B cell (primary cell): ENCODE measurements at regions not wholly inside any gene's neighbourhood (a gene's known extent, or its start where the extent isn't known, plus 50 kb on each side); places are given as distances from the start of the nearest gene placed in this dataset.

Experiments used
- ATAC-seq: fragments of 200-7000 bp; cut with Tn5 transposase; one replicate; pipeline ENCODE4 v1.10.0; 2021; ENCODE audit warnings: low read depth, mild to moderate bottlenecking, moderate number of reproducible peaks, moderate library complexity
- CTCF ChIA-PET: fragments of 350-600 bp; sonication (Branson Sonifier 250); formaldehyde crosslinking; loops from one replicate; lab custom pipeline; 2021; ENCODE audit warnings: antibody characterized with exemption, inconsistent platforms; lab: Charles Lee
- POLR2A ChIA-PET: fragments of 350-600 bp; sonication (Branson Sonifier 250); formaldehyde crosslinking; loops from one replicate; lab custom pipeline; 2021; ENCODE audit warnings: antibody characterized with exemption; lab: Charles Lee
- DNase-seq: peaks from one replicate; pipeline ENCODE4 v3.0.0; 2013
- H2AFZ ChIP-seq: 2 replicates; pipeline ENCODE4 v1.6.1; 2012; ENCODE audit warnings: mild to moderate bottlenecking, low read depth, low read length; ENCODE audit not compliant: insufficient read depth, poor library complexity, severe bottlenecking
- H3K27ac ChIP-seq, 2 donors: 1 replicate in 1 of 2; 2 replicates in 1 of 2; pipeline ENCODE4 v1.5.1; 2012 to 2013; ENCODE audit warnings: low read length in 2 of 2, mild to moderate bottlenecking in 2 of 2, moderate library complexity in 1 of 2
- H3K27me3 ChIP-seq, 4 experiments: fragments of 200-600 bp in 1 of 4; sonication (generic) in 1 of 4; replicated peaks in 1 of 4; 1 replicate in 2 of 4; 2 replicates in 2 of 4; pipeline versions ENCODE4 v1.6.1 to v1.7.0; 2013 to 2016; ENCODE audit warnings: low read length in 3 of 4, mild to moderate bottlenecking in 2 of 4, mixed read lengths in 1 of 4, moderate library complexity in 1 of 4; ENCODE audit not compliant: insufficient read depth in 4 of 4, control insufficient read depth in 3 of 4; ENCODE audit errors: control extremely low read depth in 1 of 4
- H3K36me3 ChIP-seq, 2 experiments: replicated peaks in 1 of 2; 1 replicate in 1 of 2; 2 replicates in 1 of 2; pipeline versions ENCODE4 v1.6.1 to v1.7.1; 2013; ENCODE audit warnings: low read length in 1 of 2; ENCODE audit not compliant: insufficient read depth in 2 of 2, control insufficient read depth in 1 of 2; ENCODE audit errors: control extremely low read depth in 1 of 2, extremely low read depth in 1 of 2
- H3K4me1 ChIP-seq, 2 donors: fragments of 200-600 bp in 1 of 2; sonication (generic) in 1 of 2; 1 replicate in 1 of 2; 2 replicates in 1 of 2; pipeline versions ENCODE4 v1.5.1 to v1.6.1; 2013 to 2017; ENCODE audit warnings: low read length in 2 of 2; ENCODE audit not compliant: control insufficient read depth in 2 of 2, insufficient read depth in 2 of 2
- H3K4me2 ChIP-seq: replicated peaks from 2 replicates; pipeline ENCODE3; 2012; ENCODE audit warnings: mild to moderate bottlenecking, low read depth, low read length; ENCODE audit not compliant: poor library complexity, severe bottlenecking
- H3K4me3 ChIP-seq, 5 experiments: fragments of 200-600 bp in 1 of 5; sonication (generic) in 1 of 5; 1 replicate in 3 of 5; 2 replicates in 2 of 5; pipeline versions ENCODE4 v1.5.1 to v1.7.0; 2011 to 2016; ENCODE audit warnings: low read length in 4 of 5, mild to moderate bottlenecking in 4 of 5, low read depth in 2 of 5, control low read depth in 1 of 5, moderate library complexity in 1 of 5; ENCODE audit not compliant: insufficient read depth in 1 of 5; ENCODE audit errors: control extremely low read depth in 1 of 5, extremely low read depth in 1 of 5
- H3K79me2 ChIP-seq: fragments of 200-600 bp; sonication (generic); one replicate; pipeline ENCODE4 v1.6.0; 2016; ENCODE audit warnings: low read length; ENCODE audit not compliant: control insufficient read depth, insufficient read depth
- H3K9ac ChIP-seq: fragments of 200-600 bp; sonication (generic); 2 replicates; pipeline ENCODE4 v1.6.1; 2017; ENCODE audit warnings: mild to moderate bottlenecking, low read length, moderate library complexity
- H3K9me3 ChIP-seq, 3 donors: one replicate each; pipeline versions ENCODE4 v1.6.1 to v1.7.1; 2013; ENCODE audit warnings: low read length in 2 of 3; ENCODE audit not compliant: control insufficient read depth in 2 of 3, insufficient read depth in 1 of 3; ENCODE audit errors: control extremely low read depth in 1 of 3
- H4K20me1 ChIP-seq: 2 replicates; pipeline ENCODE4 v1.6.0; 2012; ENCODE audit warnings: mild to moderate bottlenecking, low read length; ENCODE audit not compliant: insufficient read depth, control insufficient read depth, poor library complexity, severe bottlenecking
- H3K27ac Mint-ChIP-seq: one replicate; pipeline ENCODE4 v1.8.0; 2021; ENCODE audit warnings: mixed read lengths
- H3K27me3 Mint-ChIP-seq: one replicate; pipeline ENCODE4 v1.8.0; 2021; ENCODE audit warnings: mixed read lengths
- H3K4me1 Mint-ChIP-seq: one replicate; pipeline ENCODE4 v1.8.0; 2021; ENCODE audit warnings: mixed read lengths
- H3K4me3 Mint-ChIP-seq: one replicate; pipeline ENCODE4 v1.8.0; 2021; ENCODE audit warnings: mixed read lengths
- H3K9me3 Mint-ChIP-seq: one replicate; pipeline ENCODE4 v1.8.0; 2022; ENCODE audit warnings: mixed read lengths; ENCODE audit not compliant: insufficient read depth
- EZH2 ChIP-seq: IDR thresholded peaks from 2 replicates; pipeline ENCODE4 v1.6.1; 2012; ENCODE audit warnings: borderline replicate concordance, low read depth, mild to moderate bottlenecking, moderate library complexity, low read length; ENCODE audit not compliant: insufficient read depth, poor library complexity, severe bottlenecking
- WGBS: methylation state at CpG from one replicate; pipeline ENCODE4 v1.1.5; 2013; ENCODE audit warnings: missing lambda C conversion rate; ENCODE audit not compliant: insufficient coverage; 5-methylcytosine and 5-hydroxymethylcytosine counted together
- intact Hi-C: fragments of 100-400 bp; cut with micrococcal nuclease; formaldehyde crosslinking; loops from one replicate; pipeline ENCODE4 v1.10.0; 2022
- TF ChIP-seq, protein P1 (sequence below): fragments of 200-600 bp; IDR thresholded peaks from one replicate; pipeline ENCODE4 v1.8.0; 2022; ENCODE audit warnings: antibody characterized with exemption, mild to moderate bottlenecking

DNA sequence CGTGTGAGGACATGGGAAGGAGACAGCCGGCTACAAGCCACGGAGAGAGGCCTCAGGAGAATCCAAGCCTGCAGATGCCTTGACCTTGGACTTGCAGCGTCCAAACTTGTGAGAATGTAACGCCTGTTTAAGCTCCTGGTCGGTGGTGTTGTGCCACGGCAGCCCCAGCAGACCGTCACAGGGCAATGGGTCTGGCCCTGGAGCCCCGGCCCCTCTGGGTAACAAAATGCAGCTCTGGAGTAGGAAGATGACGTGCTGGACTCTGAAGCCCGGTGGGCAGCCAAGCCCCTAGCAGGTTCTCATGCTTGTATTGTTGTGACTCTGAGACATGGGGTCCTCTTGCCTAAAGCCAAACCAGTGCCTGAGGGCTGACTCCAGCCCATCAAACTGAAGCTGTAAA, 174.7 kb downstream of the IRX2 start:
- no peaks in the 10 kb centered on the region for H3K27me3 Mint-ChIP-seq
- H3K4me1 Mint-ChIP-seq, result no peaks in the 10 kb centered on the region
- Histone ChIP-seq H3K4me2 (no peak overlapping the region), H3K4me3 (no peak overlapping the region), H3K9ac (no peak overlapping the region), H4K20me1 (no peaks in the 10 kb centered on the region), H3K27me3 (no peaks in the 10 kb centered on the region), H3K27ac (no peak overlapping the region), H3K36me3 (no peaks in the 10 kb centered on the region), H3K79me2 (no peaks in the 10 kb centered on the region), H3K9me3 (peaks cover 0 to 26% (median 0%) of the 10 kb centered on the region in 3 donors), H2AFZ (no peak overlapping the region), H3K4me1 (no peaks in the 10 kb centered on the region)
- intact Hi-C loops, result no loop called here
- DNase-seq, result no peak
- WGBS, result 76% methylated on average over 11 of the region's 11 CpGs
- POLR2A ChIA-PET, result no interaction called here
- no peak for ATAC-seq
- no peak overlapping the region for H3K27ac Mint-ChIP-seq
- CTCF ChIA-PET, result no interaction called here
- no peak overlapping the region for H3K4me3 Mint-ChIP-seq
- H3K9me3 Mint-ChIP-seq, result no peaks in the 10 kb centered on the region
- TF ChIP-seq EZH2, result no peak
- TF ChIP-seq, protein P1, sequence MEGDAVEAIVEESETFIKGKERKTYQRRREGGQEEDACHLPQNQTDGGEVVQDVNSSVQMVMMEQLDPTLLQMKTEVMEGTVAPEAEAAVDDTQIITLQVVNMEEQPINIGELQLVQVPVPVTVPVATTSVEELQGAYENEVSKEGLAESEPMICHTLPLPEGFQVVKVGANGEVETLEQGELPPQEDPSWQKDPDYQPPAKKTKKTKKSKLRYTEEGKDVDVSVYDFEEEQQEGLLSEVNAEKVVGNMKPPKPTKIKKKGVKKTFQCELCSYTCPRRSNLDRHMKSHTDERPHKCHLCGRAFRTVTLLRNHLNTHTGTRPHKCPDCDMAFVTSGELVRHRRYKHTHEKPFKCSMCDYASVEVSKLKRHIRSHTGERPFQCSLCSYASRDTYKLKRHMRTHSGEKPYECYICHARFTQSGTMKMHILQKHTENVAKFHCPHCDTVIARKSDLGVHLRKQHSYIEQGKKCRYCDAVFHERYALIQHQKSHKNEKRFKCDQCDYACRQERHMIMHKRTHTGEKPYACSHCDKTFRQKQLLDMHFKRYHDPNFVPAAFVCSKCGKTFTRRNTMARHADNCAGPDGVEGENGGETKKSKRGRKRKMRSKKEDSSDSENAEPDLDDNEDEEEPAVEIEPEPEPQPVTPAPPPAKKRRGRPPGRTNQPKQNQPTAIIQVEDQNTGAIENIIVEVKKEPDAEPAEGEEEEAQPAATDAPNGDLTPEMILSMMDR, result no peak

DNA sequence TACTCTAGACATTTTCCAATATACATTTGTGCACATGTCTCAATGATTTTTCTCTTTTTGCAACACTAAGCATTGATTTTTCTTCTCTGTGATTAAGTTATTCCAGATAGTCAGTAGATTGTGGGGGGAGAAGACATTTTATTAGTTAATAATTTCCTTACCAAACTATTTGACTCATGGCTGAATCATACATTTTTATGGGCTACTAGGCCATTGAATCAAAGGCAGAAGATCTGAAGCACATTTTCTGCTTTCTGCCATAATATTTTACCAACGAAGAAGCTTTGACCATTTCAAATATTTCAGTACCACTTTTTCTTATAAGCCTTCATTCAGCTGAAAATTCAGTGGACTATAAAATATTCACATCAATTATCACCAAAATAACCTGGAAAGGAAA, 175.6 kb downstream of the IRX2 start:
- TF ChIP-seq, protein P1, result no peak
- TF ChIP-seq EZH2, result no peak
- intact Hi-C loops, result no loop called here
- DNase-seq (no peak), ATAC-seq (no peak)
- Mint-ChIP-seq H3K27me3 (no peaks in the 10 kb centered on the region), H3K9me3 (no peaks in the 10 kb centered on the region), H3K27ac (no peak overlapping the region), H3K4me3 (no peak overlapping the region), H3K4me1 (no peaks in the 10 kb centered on the region)
- Histone ChIP-seq H3K27me3 (no peaks in the 10 kb centered on the region), H3K9me3 (peaks cover 0 to 23% (median 0%) of the 10 kb centered on the region in 3 donors), H3K4me3 (no peak overlapping the region), H3K36me3 (no peaks in the 10 kb centered on the region), H3K79me2 (no peaks in the 10 kb centered on the region), H3K4me2 (no peak overlapping the region), H2AFZ (no peak overlapping the region), H4K20me1 (no peaks in the 10 kb centered on the region), H3K27ac (no peak overlapping the region), H3K9ac (no peak overlapping the region), H3K4me1 (no peaks in the 10 kb centered on the region)
- POLR2A ChIA-PET, result no interaction called here
- CTCF ChIA-PET, result no interaction called here
- WGBS, result no CpG with 5 or more reads among the region's 1 CpG
